B cell (primary cell): ENCODE measurements at regions not wholly inside any gene's neighbourhood (a gene's known extent, or its start where the extent isn't known, plus 50 kb on each side); places are given as distances from the start of the nearest gene placed in this dataset.

ENCODE experiments used
- CTCF ChIP-seq: fragments of 200-600 bp; IDR thresholded peaks from one replicate; pipeline ENCODE4 v1.8.0; 2022; ENCODE audit warnings: antibody characterized with exemption, mild to moderate bottlenecking
- EZH2 ChIP-seq: IDR thresholded peaks from 2 replicates; pipeline ENCODE4 v1.6.1; 2012; ENCODE audit warnings: borderline replicate concordance, low read depth, mild to moderate bottlenecking, moderate library complexity, low read length; ENCODE audit not compliant: insufficient read depth, poor library complexity, severe bottlenecking

DNA sequence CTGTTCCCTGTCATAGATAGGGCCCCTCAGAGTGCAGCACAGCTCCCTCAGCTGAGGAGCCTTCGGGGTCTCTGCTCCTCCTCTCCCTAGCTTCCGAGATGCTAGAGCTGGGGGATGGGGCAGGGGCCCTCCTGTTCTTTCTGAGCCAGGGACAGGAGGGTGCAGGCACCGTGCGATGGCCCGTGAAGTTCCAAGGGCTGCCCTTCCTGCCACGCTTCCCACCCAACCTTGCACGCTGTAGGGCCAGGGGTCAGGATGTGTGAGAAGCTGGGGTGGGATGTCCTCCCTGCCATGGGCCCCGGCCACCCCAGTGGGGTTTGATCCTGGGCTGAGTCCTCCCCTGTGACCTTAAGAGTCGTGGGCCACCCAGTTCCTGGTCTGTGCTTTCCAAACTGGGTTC, 240.7 kb upstream of the C1orf174 start:
- TF ChIP-seq CTCF (no peak), EZH2 (no peak)
